Astrocyte of the spinal cord (primary cell): ENCODE measurements at regions not wholly inside any gene's neighbourhood (a gene's known extent, or its start where the extent isn't known, plus 50 kb on each side); places are given as distances from the start of the nearest gene placed in this dataset.

Experiments
- DNase-seq: peaks from one replicate; pipeline ENCODE4 v3.0.0; 2011; ENCODE audit warnings: low read depth, low spot score
- H3K4me3 ChIP-seq: 2 replicates; pipeline ENCODE4 v1.5.1; 2011; ENCODE audit warnings: low read depth, mild to moderate bottlenecking, low read length, moderate library complexity
- CTCF ChIP-seq: IDR thresholded peaks from 2 replicates; pipeline ENCODE4 v1.5.1; 2012; ENCODE audit warnings: low read depth, mild to moderate bottlenecking, low read length, inconsistent platforms
- in situ Hi-C: cut with HindIII; loops from 2 replicates; pipeline ENCODE4 v1.10.0; 2017; ENCODE audit warnings: low sequenced_read_pairs

- in situ Hi-C loops: no loop called here
- H3K4me3 ChIP-seq: no peak overlapping the region
- no peak for DNase-seq
- TF ChIP-seq CTCF: no peak
Measured at GRCh38 chr16:86064431-86065250, 165.7 kb downstream of the IRF8 start.

GRCh38 chr16:86065711-86066110, 166.7 kb downstream of the IRF8 start:
- no peak for TF ChIP-seq CTCF
- DNase-seq: no peak
- no peak overlapping the region for H3K4me3 ChIP-seq
- in situ Hi-C loops: no loop called here

GRCh38 chr16:86066811-86067210, 167.8 kb downstream of the IRF8 start:
- TF ChIP-seq CTCF: no peak
- in situ Hi-C loops: no loop called here

GRCh38 chr16:86067516-86067915, 168.6 kb downstream of the IRF8 start:
- no peak for TF ChIP-seq CTCF
- DNase-seq: no peak
- in situ Hi-C loops: no loop called here
- H3K4me3 ChIP-seq: no peak overlapping the region

More at GRCh38 chr16:86066811-86067210, 167.8 kb downstream of the IRF8 start:
- DNase-seq: no peak
- no peak overlapping the region for H3K4me3 ChIP-seq

- in situ Hi-C loops: no loop called here
- no peak for TF ChIP-seq CTCF
- H3K4me3 ChIP-seq: no peak overlapping the region
- no peak for DNase-seq
Measured at GRCh38 chr16:86067936-86068335, 169.0 kb downstream of the IRF8 start.

- no peak overlapping the region for H3K4me3 ChIP-seq
- TF ChIP-seq CTCF: no peak
- in situ Hi-C loops: no loop called here
- no peak for DNase-seq
Measured at GRCh38 chr16:86068722-86069121, 169.8 kb downstream of the IRF8 start.
